ENCODE measurements at regions not wholly inside any gene's neighbourhood (a gene's known extent, or its start where the extent isn't known, plus 50 kb on each side); places are given as distances from the start of the nearest gene placed in this dataset.

DNA sequence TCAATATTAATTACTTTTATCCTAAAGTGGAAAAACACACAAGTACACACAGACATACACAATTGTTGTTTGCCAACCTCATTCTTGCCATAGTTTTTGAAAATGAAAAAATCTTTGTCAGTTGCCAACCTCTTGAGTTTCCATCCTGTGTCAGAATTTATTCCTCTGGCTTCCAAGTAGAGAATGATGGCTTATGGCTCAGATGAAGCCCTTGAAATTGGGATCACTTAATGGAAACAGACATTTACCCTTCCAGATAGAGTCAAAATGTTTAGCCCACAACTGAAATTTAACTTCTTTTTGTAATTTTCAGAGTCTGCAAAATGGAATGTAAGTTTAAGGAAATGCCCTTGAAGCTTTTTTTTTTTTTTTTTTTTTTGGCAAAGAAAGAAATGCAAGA, 321.6 kb upstream of the TNP1 start:
- TF ChIP-seq, protein P1, sequence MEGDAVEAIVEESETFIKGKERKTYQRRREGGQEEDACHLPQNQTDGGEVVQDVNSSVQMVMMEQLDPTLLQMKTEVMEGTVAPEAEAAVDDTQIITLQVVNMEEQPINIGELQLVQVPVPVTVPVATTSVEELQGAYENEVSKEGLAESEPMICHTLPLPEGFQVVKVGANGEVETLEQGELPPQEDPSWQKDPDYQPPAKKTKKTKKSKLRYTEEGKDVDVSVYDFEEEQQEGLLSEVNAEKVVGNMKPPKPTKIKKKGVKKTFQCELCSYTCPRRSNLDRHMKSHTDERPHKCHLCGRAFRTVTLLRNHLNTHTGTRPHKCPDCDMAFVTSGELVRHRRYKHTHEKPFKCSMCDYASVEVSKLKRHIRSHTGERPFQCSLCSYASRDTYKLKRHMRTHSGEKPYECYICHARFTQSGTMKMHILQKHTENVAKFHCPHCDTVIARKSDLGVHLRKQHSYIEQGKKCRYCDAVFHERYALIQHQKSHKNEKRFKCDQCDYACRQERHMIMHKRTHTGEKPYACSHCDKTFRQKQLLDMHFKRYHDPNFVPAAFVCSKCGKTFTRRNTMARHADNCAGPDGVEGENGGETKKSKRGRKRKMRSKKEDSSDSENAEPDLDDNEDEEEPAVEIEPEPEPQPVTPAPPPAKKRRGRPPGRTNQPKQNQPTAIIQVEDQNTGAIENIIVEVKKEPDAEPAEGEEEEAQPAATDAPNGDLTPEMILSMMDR (IDR thresholded peaks at IDR 0.05): no peak
- no peak for TF ChIP-seq POLR2AphosphoS5 (IDR thresholded peaks at IDR 0.05)
- no peak for TF ChIP-seq POLR2A (IDR thresholded peaks at IDR 0.05)

Measured in prostate gland (tissue), 2 donors.